IMR-90 (cell line): ENCODE measurements at regions not wholly inside any gene's neighbourhood (a gene's known extent, or its start where the extent isn't known, plus 50 kb on each side); places are given as distances from the start of the nearest gene placed in this dataset.

Experiments
- ATAC-seq: fragments of 200-7000 bp; cut with Tn5 transposase; 2 replicates; pipeline ENCODE4 v1.9.1; 2020; ENCODE audit warnings: low read depth, mild to moderate bottlenecking, moderate library complexity
- BruUV-seq: library from RNA; stranded (reverse); fragments of 400-500 nt; replicated peaks from 2 replicates; lab custom pipeline; 2021; lab: Mats Ljungman, UMichigan
- CTCF ChIA-PET: fragments of 300-600 bp; formaldehyde crosslinking; extraction: SDS; loops from one replicate; lab custom pipeline; 2021; ENCODE audit warnings: antibody characterized with exemption; lab: Yijun Ruan, JAX
- POLR2A ChIA-PET: fragments of 300-600 bp; sonication (Branson Sonifier 250); formaldehyde crosslinking; loops from one replicate; lab custom pipeline; 2022; ENCODE audit warnings: antibody characterized with exemption; ENCODE audit not compliant: unreplicated experiment; lab: Charles Lee
- DNase-seq: peaks from one replicate; pipeline ENCODE4 v3.0.0; 2013
- H2AFZ ChIP-seq: replicated peaks from 2 replicates; pipeline ENCODE3; 2013; ENCODE audit warnings: low read length, mild to moderate bottlenecking; ENCODE audit not compliant: poor library complexity
- H2AK5ac ChIP-seq: 2 replicates; pipeline ENCODE4 v1.6.1; 2013; ENCODE audit warnings: low read depth, low read length, inconsistent platforms
- H2AK9ac ChIP-seq: replicated peaks from 2 replicates; pipeline ENCODE3; 2013; ENCODE audit warnings: mild to moderate bottlenecking, low read depth, low read length, moderate library complexity; ENCODE audit not compliant: poor library complexity
- H2BK120ac ChIP-seq: 2 replicates; pipeline ENCODE4 v1.6.1; 2013; ENCODE audit warnings: low read depth, low read length, inconsistent platforms
- H2BK15ac ChIP-seq: 3 replicates; pipeline ENCODE4 v1.6.1; 2013; ENCODE audit warnings: low read depth, low read length, inconsistent platforms
- H2BK20ac ChIP-seq: 2 replicates; pipeline ENCODE4 v1.6.1; 2013; ENCODE audit warnings: low read depth, mild to moderate bottlenecking, inconsistent platforms, low read length, moderate library complexity
- H2BK5ac ChIP-seq: 2 replicates; pipeline ENCODE4 v1.6.1; 2013; ENCODE audit warnings: mild to moderate bottlenecking, low read depth, low read length, inconsistent platforms; ENCODE audit not compliant: poor library complexity, severe bottlenecking
- H3K14ac ChIP-seq: replicated peaks from 2 replicates; pipeline ENCODE4 v1.6.1; 2013; ENCODE audit warnings: low read depth, low read length, inconsistent platforms
- H3K18ac ChIP-seq: 2 replicates; pipeline ENCODE4 v1.6.1; 2013; ENCODE audit warnings: low read depth, low read length, control low read depth
- H3K23ac ChIP-seq: 2 replicates; pipeline ENCODE4 v1.6.1; 2013; ENCODE audit warnings: low read depth, low read length, inconsistent platforms
- H3K27ac ChIP-seq: 2 replicates; pipeline ENCODE4 v1.5.1; 2013; ENCODE audit warnings: mild to moderate bottlenecking, control low read depth, low read length; ENCODE audit not compliant: insufficient read depth
- H3K27me3 ChIP-seq: 2 replicates; pipeline ENCODE4 v1.6.1; 2013; ENCODE audit warnings: low read length; ENCODE audit not compliant: control insufficient read depth, insufficient read depth
- H3K36me3 ChIP-seq: 2 replicates; pipeline ENCODE4 v1.6.1; 2013; ENCODE audit warnings: low read length, mixed read lengths; ENCODE audit not compliant: control insufficient read depth, insufficient read depth
- H3K4ac ChIP-seq: 2 replicates; pipeline ENCODE4 v1.6.1; 2013; ENCODE audit warnings: low read depth, low read length, inconsistent platforms
- H3K4me1 ChIP-seq: 2 replicates; pipeline ENCODE4 v1.6.1; 2013; ENCODE audit warnings: low read length, mixed read lengths; ENCODE audit not compliant: control insufficient read depth, insufficient read depth
- H3K4me2 ChIP-seq: 2 replicates; pipeline ENCODE4 v1.6.1; 2013; ENCODE audit warnings: low read depth, mild to moderate bottlenecking, control low read depth, low read length, moderate library complexity
- H3K4me3 ChIP-seq: 2 replicates; pipeline ENCODE4 v1.5.1; 2013; ENCODE audit warnings: low read depth, mild to moderate bottlenecking, control low read depth, low read length, moderate library complexity; ENCODE audit not compliant: insufficient read depth
- H3K56ac ChIP-seq: 2 replicates; pipeline ENCODE4 v1.6.1; 2013; ENCODE audit warnings: low read length, inconsistent platforms; ENCODE audit not compliant: insufficient read depth; ENCODE audit errors: extremely low read depth
- H3K79me1 ChIP-seq, 2 experiments: 2 replicates each; pipeline ENCODE4 v1.6.1; 2013; ENCODE audit warnings: low read length in 2 of 2, inconsistent platforms in 1 of 2, low read depth in 1 of 2
- H3K9ac ChIP-seq: 2 replicates; pipeline ENCODE4 v1.6.1; 2013; ENCODE audit warnings: low read depth, low read length, control low read depth
- H3K9me1 ChIP-seq: 2 replicates; pipeline ENCODE4 v1.6.1; 2013; ENCODE audit warnings: low read length, inconsistent platforms; ENCODE audit not compliant: insufficient read depth
- H3K9me3 ChIP-seq: 2 replicates; pipeline ENCODE4 v1.6.1; 2013; ENCODE audit warnings: low read length; ENCODE audit not compliant: control insufficient read depth, insufficient read depth
- H4K20me1 ChIP-seq: 2 replicates; pipeline ENCODE4 v1.6.1; 2013; ENCODE audit warnings: low read length, inconsistent platforms; ENCODE audit not compliant: insufficient read depth
- H4K5ac ChIP-seq: 2 replicates; pipeline ENCODE4 v1.6.1; 2013; ENCODE audit warnings: mild to moderate bottlenecking, low read depth, low read length, control low read depth
- H4K8ac ChIP-seq, 2 experiments: 2 replicates each; pipeline ENCODE4 v1.6.1; 2013; ENCODE audit warnings: low read depth in 2 of 2, low read length in 2 of 2, control low read depth in 1 of 2, inconsistent platforms in 1 of 2
- H4K91ac ChIP-seq: 2 replicates; pipeline ENCODE4 v1.6.1; 2013; ENCODE audit warnings: low read depth, low read length, inconsistent platforms; ENCODE audit not compliant: insufficient read depth
- CHD1 ChIP-seq: IDR thresholded peaks from 2 replicates; pipeline ENCODE4 v1.6.1; 2012; ENCODE audit warnings: low read depth, low read length, improper control_type of control experiment
- FOS ChIP-seq: fragments of 150-350 bp; IDR thresholded peaks from 2 replicates; pipeline ENCODE4 v1.6.1; 2016; ENCODE audit warnings: low read depth, low read length
- MAZ ChIP-seq: IDR thresholded peaks from 2 replicates; pipeline ENCODE4 v1.6.1; 2012; ENCODE audit warnings: low read depth, mild to moderate bottlenecking, low read length, improper control_type of control experiment, moderate library complexity, borderline replicate concordance
- MXI1 ChIP-seq: IDR thresholded peaks from 2 replicates; pipeline ENCODE4 v1.6.1; 2012; ENCODE audit warnings: low read depth, mild to moderate bottlenecking, low read length, moderate library complexity, borderline replicate concordance
- RCOR1 ChIP-seq: IDR thresholded peaks from 2 replicates; pipeline ENCODE4 v1.6.1; 2012; ENCODE audit warnings: mild to moderate bottlenecking, low read length, improper control_type of control experiment; ENCODE audit not compliant: insufficient replicate concordance
- WGBS, 2 experiments: methylation state at CpG; one replicate each; pipeline versions ENCODE4 v1.1.5 to v1.1.7; 2013; ENCODE audit warnings: missing lambda C conversion rate in 2 of 2; ENCODE audit not compliant: insufficient read length in 1 of 2; ENCODE audit errors: extremely low coverage in 2 of 2; 5-methylcytosine and 5-hydroxymethylcytosine counted together
- dilution Hi-C: fragments of 300-500 bp; cut with HindIII; formaldehyde crosslinking; loops from one replicate; pipeline ENCODE4 v1.14.3; 2018; ENCODE audit warnings: low sequenced_read_pairs; ENCODE audit not compliant: unreplicated experiment
- in situ Hi-C: fragments of 300-500 bp; cut with MboI; formaldehyde crosslinking; loops from 3 replicates; pipeline ENCODE4 v1.14.3; 2019; ENCODE audit warnings: low sequenced_read_pairs, inconsistent platforms, mixed read lengths
- intact Hi-C: fragments of 100-400 bp; cut with micrococcal nuclease; formaldehyde crosslinking; loops from 2 replicates; pipeline ENCODE4 v1.10.0; 2022

DNA sequence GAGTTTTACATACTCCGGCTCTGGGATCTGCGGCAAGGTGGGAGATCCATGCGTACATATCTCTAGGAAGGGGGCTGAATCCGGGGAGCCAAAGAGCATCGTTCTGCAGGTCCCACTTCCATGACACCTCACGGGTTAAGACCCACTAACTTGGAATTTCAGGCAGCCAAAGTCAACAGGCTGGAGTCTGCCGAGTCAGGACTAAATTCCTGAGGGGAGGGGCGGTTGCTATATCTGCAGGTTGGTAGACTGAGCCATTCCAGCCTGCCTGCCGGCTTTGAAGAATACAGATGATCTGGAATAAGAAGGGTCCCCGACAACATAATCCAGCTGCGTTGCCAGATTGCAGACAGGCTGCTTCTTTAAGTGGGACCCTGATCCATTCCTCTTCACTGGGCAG lies 65.4 kb upstream of the PEX5L start:
- Histone ChIP-seq H3K4me3 (no peak overlapping the region), H2BK15ac (no peak overlapping the region), H3K18ac (no peak overlapping the region), H4K5ac (no peak overlapping the region), H3K27me3 (no peaks in the 10 kb centered on the region), H3K4ac (no peak overlapping the region), H2BK120ac (no peak overlapping the region), H2BK5ac (no peak overlapping the region), H3K36me3 (no peaks in the 10 kb centered on the region), H3K14ac (no peak overlapping the region), H3K79me1 (no peaks in the 10 kb centered on the region), H2AK9ac (no peak overlapping the region), H3K4me2 (no peak overlapping the region), H3K23ac (no peak overlapping the region), H3K27ac (no peak overlapping the region), H3K4me1 (no peaks in the 10 kb centered on the region), H4K20me1 (no peaks in the 10 kb centered on the region), H4K8ac (no peak overlapping the region), H3K9me1 (no peaks in the 10 kb centered on the region), H3K9ac (no peak overlapping the region), H2AK5ac (no peak overlapping the region), H3K9me3 (peaks cover 9% of the 10 kb centered on the region), H2AFZ (no peak overlapping the region), H3K56ac (no peak overlapping the region), H4K91ac (no peak overlapping the region), H2BK20ac (no peak overlapping the region)
- intact Hi-C loops: no loop called here
- WGBS, 2 experiments: 20% methylated on average over 1 of the region's 11 CpGs; no CpG with 5 or more reads in 1 of the 2 experiments
- POLR2A ChIA-PET: no interaction called here
- TF ChIP-seq CHD1 (no peak), RCOR1 (no peak), MXI1 (no peak), FOS (no peak), MAZ (no peak)
- ATAC-seq (no peak), DNase-seq (no peak)
- in situ Hi-C loops: no loop called here
- BruUV-seq: no TSS peak
- dilution Hi-C loops: no loop called here
- CTCF ChIA-PET: no interaction called here
